Activated naive CD8-positive, alpha-beta T cell treated with anti-CD3 and anti-CD28 coated beads, Interleukin-2, amount 10 ng/mL, durations not matched to agents 7 days and 5 days (primary cell): ENCODE measurements at regions not wholly inside any gene's neighbourhood (a gene's known extent, or its start where the extent isn't known, plus 50 kb on each side); places are given as distances from the start of the nearest gene placed in this dataset.

Experiments used
- ATAC-seq: fragments of 150-1000 bp; cut with Tn5 transposase; one replicate; pipeline ENCODE4 v1.10.0; 2021; ENCODE audit warnings: low read depth, moderate library complexity
- POLR2A ChIA-PET: fragments of 350-600 bp; sonication (Branson Sonifier 250); formaldehyde crosslinking; loops from one replicate; lab custom pipeline; 2021; ENCODE audit warnings: antibody characterized with exemption; lab: Charles Lee
- DNase-seq: peaks from one replicate; pipeline ENCODE4 v3.0.0; 2021
- H3K27ac Mint-ChIP-seq: one replicate; pipeline ENCODE4 v1.8.0; 2022; ENCODE audit warnings: mild to moderate bottlenecking, mixed read lengths
- H3K27me3 Mint-ChIP-seq: one replicate; pipeline ENCODE4 v1.8.0; 2022; ENCODE audit warnings: mild to moderate bottlenecking, moderate library complexity, mixed read lengths
- H3K36me3 Mint-ChIP-seq: one replicate; pipeline ENCODE4 v1.8.0; 2021; ENCODE audit warnings: mild to moderate bottlenecking, mixed read lengths
- H3K4me1 Mint-ChIP-seq: one replicate; pipeline ENCODE4 v1.8.0; 2021; ENCODE audit warnings: mixed read lengths
- H3K4me3 Mint-ChIP-seq: one replicate; pipeline ENCODE4 v1.8.0; 2022; ENCODE audit warnings: mild to moderate bottlenecking, moderate library complexity, mixed read lengths
- H3K9me3 Mint-ChIP-seq: one replicate; pipeline ENCODE4 v1.8.0; 2021; ENCODE audit warnings: mixed read lengths

GRCh38 chr11:28596816-28597215, 488.6 kb downstream of the METTL15 start:
- Mint-ChIP-seq H3K4me3 (no peak overlapping the region), H3K36me3 (no peaks in the 10 kb centered on the region), H3K27me3 (no peaks in the 10 kb centered on the region), H3K4me1 (no peaks in the 10 kb centered on the region), H3K27ac (no peak overlapping the region), H3K9me3 (no peaks in the 10 kb centered on the region)
- ATAC-seq (no peak), DNase-seq (no peak)
- POLR2A ChIA-PET = no interaction called here

GRCh38 chr11:28592141-28592540, 484.0 kb downstream of the METTL15 start:
- POLR2A ChIA-PET = no interaction called here
- ATAC-seq = no peak
- H3K27ac Mint-ChIP-seq = no peak overlapping the region
- DNase-seq = no peak
- H3K4me3 Mint-ChIP-seq = no peak overlapping the region
- no peaks in the 10 kb centered on the region for H3K4me1 Mint-ChIP-seq
- H3K27me3 Mint-ChIP-seq = no peaks in the 10 kb centered on the region
- H3K36me3 Mint-ChIP-seq = no peaks in the 10 kb centered on the region
- no peaks in the 10 kb centered on the region for H3K9me3 Mint-ChIP-seq

GRCh38 chr11:28584992-28585391, 476.8 kb downstream of the METTL15 start:
- no peak for ATAC-seq
- no peak overlapping the region for H3K27ac Mint-ChIP-seq

GRCh38 chr11:28582506-28582905, 474.3 kb downstream of the METTL15 start:
- Mint-ChIP-seq H3K4me1 (no peaks in the 10 kb centered on the region), H3K27me3 (no peaks in the 10 kb centered on the region), H3K4me3 (no peak overlapping the region), H3K36me3 (no peaks in the 10 kb centered on the region), H3K27ac (no peak overlapping the region), H3K9me3 (no peaks in the 10 kb centered on the region)
- DNase-seq = no peak
- POLR2A ChIA-PET = no interaction called here
- ATAC-seq = no peak

More at GRCh38 chr11:28584992-28585391, 476.8 kb downstream of the METTL15 start:
- H3K4me3 Mint-ChIP-seq = no peak overlapping the region
- no peaks in the 10 kb centered on the region for H3K4me1 Mint-ChIP-seq
- POLR2A ChIA-PET = no interaction called here
- no peaks in the 10 kb centered on the region for H3K36me3 Mint-ChIP-seq
- H3K9me3 Mint-ChIP-seq = no peaks in the 10 kb centered on the region
- no peak for DNase-seq
- no peaks in the 10 kb centered on the region for H3K27me3 Mint-ChIP-seq

- H3K27ac Mint-ChIP-seq = no peak overlapping the region
- no peaks in the 10 kb centered on the region for H3K4me1 Mint-ChIP-seq
- ATAC-seq (no peak), DNase-seq (no peak)
- H3K9me3 Mint-ChIP-seq = no peaks in the 10 kb centered on the region
- no peaks in the 10 kb centered on the region for H3K36me3 Mint-ChIP-seq
- POLR2A ChIA-PET = no interaction called here
- H3K4me3 Mint-ChIP-seq = no peak overlapping the region
- no peaks in the 10 kb centered on the region for H3K27me3 Mint-ChIP-seq
Measured at GRCh38 chr11:28581286-28582242, 473.4 kb downstream of the METTL15 start.

GRCh38 chr11:28571371-28571770, 463.2 kb downstream of the METTL15 start:
- POLR2A ChIA-PET = no interaction called here
- Mint-ChIP-seq H3K36me3 (no peaks in the 10 kb centered on the region), H3K27me3 (no peaks in the 10 kb centered on the region), H3K9me3 (peaks cover 2% of the 10 kb centered on the region), H3K27ac (no peak overlapping the region), H3K4me1 (no peaks in the 10 kb centered on the region), H3K4me3 (no peak overlapping the region)
- ATAC-seq = no peak
- DNase-seq = no peak

- ATAC-seq = no peak
- Mint-ChIP-seq H3K27ac (no peak overlapping the region), H3K4me1 (no peaks in the 10 kb centered on the region), H3K4me3 (no peak overlapping the region), H3K36me3 (no peaks in the 10 kb centered on the region), H3K9me3 (peaks cover 2% of the 10 kb centered on the region), H3K27me3 (no peaks in the 10 kb centered on the region)
- DNase-seq = no peak
- POLR2A ChIA-PET = no interaction called here
Measured at GRCh38 chr11:28569106-28569505, 460.9 kb downstream of the METTL15 start.

GRCh38 chr11:28566339-28567089, 458.3 kb downstream of the METTL15 start:
- peaks cover 2% of the 10 kb centered on the region for H3K9me3 Mint-ChIP-seq
- POLR2A ChIA-PET = no interaction called here
- no peak for ATAC-seq
- DNase-seq = no peak
- H3K27ac Mint-ChIP-seq = no peak overlapping the region
- no peaks in the 10 kb centered on the region for H3K36me3 Mint-ChIP-seq
- no peak overlapping the region for H3K4me3 Mint-ChIP-seq
- no peaks in the 10 kb centered on the region for H3K27me3 Mint-ChIP-seq
- H3K4me1 Mint-ChIP-seq = no peaks in the 10 kb centered on the region

- DNase-seq (no peak), ATAC-seq (no peak)
- no peak overlapping the region for H3K4me3 Mint-ChIP-seq
- peaks cover 6% of the 10 kb centered on the region for H3K27me3 Mint-ChIP-seq
- no peaks in the 10 kb centered on the region for H3K36me3 Mint-ChIP-seq
- H3K9me3 Mint-ChIP-seq = peaks cover 4% of the 10 kb centered on the region
- no peaks in the 10 kb centered on the region for H3K4me1 Mint-ChIP-seq
- POLR2A ChIA-PET = no interaction called here
- no peak overlapping the region for H3K27ac Mint-ChIP-seq
Measured at GRCh38 chr11:28559492-28559891, 451.3 kb downstream of the METTL15 start.

- POLR2A ChIA-PET = no interaction called here
- H3K4me3 Mint-ChIP-seq = no peak overlapping the region
- ATAC-seq = no peak
Measured at GRCh38 chr11:28547321-28547741, 439.1 kb downstream of the METTL15 start.

GRCh38 chr11:28545536-28545935, 437.3 kb downstream of the METTL15 start:
- Mint-ChIP-seq H3K27ac (no peak overlapping the region), H3K9me3 (no peaks in the 10 kb centered on the region), H3K27me3 (no peaks in the 10 kb centered on the region), H3K36me3 (no peaks in the 10 kb centered on the region), H3K4me3 (no peak overlapping the region), H3K4me1 (no peaks in the 10 kb centered on the region)
- ATAC-seq (no peak), DNase-seq (no peak)
- POLR2A ChIA-PET = no interaction called here

More at GRCh38 chr11:28547321-28547741, 439.1 kb downstream of the METTL15 start:
- H3K4me1 Mint-ChIP-seq = no peaks in the 10 kb centered on the region
- DNase-seq = no peak
- no peaks in the 10 kb centered on the region for H3K9me3 Mint-ChIP-seq
- H3K36me3 Mint-ChIP-seq = no peaks in the 10 kb centered on the region
- H3K27ac Mint-ChIP-seq = no peak overlapping the region
- H3K27me3 Mint-ChIP-seq = no peaks in the 10 kb centered on the region

- Mint-ChIP-seq H3K36me3 (no peaks in the 10 kb centered on the region), H3K4me3 (no peak overlapping the region), H3K27ac (no peak overlapping the region), H3K27me3 (no peaks in the 10 kb centered on the region), H3K4me1 (no peaks in the 10 kb centered on the region), H3K9me3 (no peaks in the 10 kb centered on the region)
- ATAC-seq (no peak), DNase-seq (no peak)
- POLR2A ChIA-PET = no interaction called here
Measured at GRCh38 chr11:28542561-28542960, 434.4 kb downstream of the METTL15 start.

GRCh38 chr11:28539239-28540030, 431.2 kb downstream of the METTL15 start:
- no peak overlapping the region for H3K27ac Mint-ChIP-seq
- POLR2A ChIA-PET = no interaction called here
- H3K4me1 Mint-ChIP-seq = no peaks in the 10 kb centered on the region
- no peaks in the 10 kb centered on the region for H3K9me3 Mint-ChIP-seq
- peaks cover 3% of the 10 kb centered on the region for H3K27me3 Mint-ChIP-seq
- ATAC-seq = no peak
- no peak for DNase-seq
- no peak overlapping the region for H3K4me3 Mint-ChIP-seq
- no peaks in the 10 kb centered on the region for H3K36me3 Mint-ChIP-seq
